ENCODE measurements at regions not wholly inside any gene's neighbourhood (a gene's known extent, or its start where the extent isn't known, plus 50 kb on each side); places are given as distances from the start of the nearest gene placed in this dataset.

DNA sequence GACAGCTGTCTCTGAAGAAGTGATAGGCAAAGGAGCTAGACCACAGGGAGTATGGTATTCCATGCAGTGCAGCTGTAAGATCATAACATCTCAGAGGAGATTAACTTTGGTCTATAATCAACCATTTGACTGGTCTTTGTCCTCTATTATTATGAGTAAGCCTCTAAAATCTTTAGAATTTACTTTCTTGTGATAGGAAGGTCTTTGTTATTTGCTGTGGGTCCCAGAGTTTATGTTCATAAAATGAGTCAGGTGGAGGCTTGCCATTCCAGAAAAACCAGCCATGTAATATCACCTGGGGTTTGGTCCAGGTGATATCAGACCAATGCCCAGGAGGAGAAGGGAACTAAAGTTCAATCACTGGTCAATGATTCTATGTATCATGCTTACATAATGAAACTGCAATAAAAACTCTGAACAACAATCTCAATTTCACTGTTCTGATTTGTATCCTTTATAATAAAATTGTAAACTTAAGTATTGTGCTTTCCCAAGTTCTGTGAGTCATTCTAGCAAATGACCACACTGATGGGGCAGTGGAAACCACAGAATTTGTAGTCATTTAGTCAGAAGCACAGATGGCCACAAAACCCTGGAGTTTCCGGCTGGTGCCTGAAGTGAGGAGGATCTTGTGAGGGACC is 239.6 kb upstream of the TRAM1L1 start:
- no peak for TF ChIP-seq CTCF (IDR thresholded peaks at IDR 0.05)
- no peak for TF ChIP-seq POLR2A (IDR thresholded peaks at IDR 0.05)

All from Peyer's patch (tissue), 4 donors.